ENCODE measurements at regions not wholly inside any gene's neighbourhood (a gene's known extent, or its start where the extent isn't known, plus 50 kb on each side); places are given as distances from the start of the nearest gene placed in this dataset.

GRCh38 chr1:115204513-115204912 lies 115.2 kb upstream of the TSPAN2 start:
- no peak for DNase-seq (ENCODE audit: low read depth, low spot score)

DNA sequence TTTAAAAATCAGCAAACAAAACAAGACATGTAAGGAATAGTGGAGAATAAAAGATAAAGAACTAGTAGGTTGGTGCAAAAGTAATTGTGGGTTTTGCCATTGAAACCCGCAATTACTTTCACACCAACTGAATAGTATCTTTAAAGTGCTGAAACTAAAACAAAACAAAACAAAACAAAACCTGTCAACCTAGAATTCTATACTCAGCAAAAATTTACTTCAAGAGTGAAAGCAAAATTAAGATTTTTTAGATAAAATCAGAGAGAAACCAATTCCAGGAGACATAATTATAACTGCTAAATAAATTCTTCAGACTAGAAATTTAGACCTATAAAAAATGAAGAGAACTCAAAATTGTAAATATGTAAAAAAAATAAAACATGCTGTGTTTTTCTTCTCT lies 114.0 kb upstream of the TSPAN2 start:
- DNase-seq (ENCODE audit: low read depth, low spot score), result no peak

- DNase-seq (ENCODE audit: low read depth, low spot score), result no peak
These were observed 112.3 kb upstream of the TSPAN2 start for GRCh38 chr1:115201598-115201997.

DNA sequence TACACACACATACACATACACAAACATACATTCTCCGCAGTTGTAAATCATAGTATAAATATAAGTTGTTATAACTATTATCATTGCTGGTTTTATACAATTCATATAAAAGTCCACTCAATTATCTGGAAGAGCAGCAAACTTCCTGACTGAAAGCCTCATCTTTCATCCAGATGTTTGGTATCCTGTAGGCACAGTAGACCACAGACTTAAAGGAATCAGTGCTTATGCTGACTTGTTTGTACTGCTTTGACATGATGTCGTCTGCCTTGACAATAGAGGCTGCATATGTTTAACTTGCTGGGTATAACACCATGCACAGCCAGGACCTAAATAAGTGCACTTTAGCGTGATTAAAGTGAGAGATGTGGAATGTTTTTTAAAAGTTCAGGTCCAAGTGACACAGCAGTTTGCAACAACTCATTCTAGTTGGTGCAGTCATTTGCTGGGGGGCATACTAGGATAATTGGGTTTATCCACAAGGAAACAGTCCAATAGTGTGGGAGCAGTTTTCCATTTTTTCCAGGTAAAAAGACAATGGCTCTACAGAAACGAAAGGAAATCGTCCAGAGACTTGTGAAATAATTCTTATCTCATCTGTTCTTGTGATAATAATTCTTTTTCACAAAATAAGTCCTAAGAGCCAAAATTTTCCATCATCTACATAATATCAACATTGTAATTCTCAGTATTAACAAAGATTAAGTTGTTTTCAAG lies 110.3 kb upstream of the TSPAN2 start:
- no peak for DNase-seq (ENCODE audit: low read depth, low spot score)

DNA sequence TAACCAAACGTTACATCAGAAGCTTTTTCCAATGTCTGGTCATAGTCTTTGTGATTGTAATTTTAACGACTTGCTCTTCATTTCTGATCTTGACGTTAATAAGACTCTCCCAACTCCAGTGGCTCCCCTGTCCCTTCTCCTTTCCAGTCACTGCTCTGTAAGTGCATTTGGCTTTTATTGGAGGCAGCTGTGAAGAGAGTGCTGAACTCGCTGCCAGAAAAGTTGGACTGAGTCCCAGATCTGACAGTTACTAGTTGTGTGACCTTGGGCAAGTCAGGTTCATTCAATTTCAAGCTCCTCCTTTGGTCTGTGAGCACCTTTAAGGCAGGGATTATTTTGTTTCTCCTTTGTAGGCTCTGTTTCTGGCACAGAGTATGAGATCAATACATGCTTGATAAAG lies 109.6 kb upstream of the TSPAN2 start:
- no peak for DNase-seq (ENCODE audit: low read depth, low spot score)

- no peak for DNase-seq (ENCODE audit: low read depth, low spot score)
These were observed 107.0 kb upstream of the TSPAN2 start for GRCh38 chr1:115196296-115196695.

DNA sequence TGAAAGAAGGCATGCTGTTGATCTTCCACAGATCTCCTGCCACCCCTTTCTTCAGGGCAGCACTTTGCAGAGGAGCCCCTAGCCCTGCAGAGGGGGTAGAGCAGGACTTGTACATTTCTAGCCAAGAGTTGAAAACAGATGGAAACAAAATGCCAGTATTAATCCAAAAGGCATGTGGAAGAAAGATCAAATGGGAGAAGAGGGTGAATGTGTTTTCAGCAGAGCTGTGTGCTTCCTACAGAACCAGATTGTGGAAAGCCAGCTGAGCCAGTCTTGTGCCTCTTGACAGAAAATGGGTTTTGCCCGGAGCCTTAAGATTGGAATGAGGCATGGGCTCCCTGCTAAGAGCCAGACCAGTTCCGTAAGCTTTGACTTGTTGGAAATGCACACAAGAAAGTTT lies 105.2 kb upstream of the TSPAN2 start:
- peak; percentile 87 for DNase-seq (ENCODE audit: low read depth, low spot score)

DNA sequence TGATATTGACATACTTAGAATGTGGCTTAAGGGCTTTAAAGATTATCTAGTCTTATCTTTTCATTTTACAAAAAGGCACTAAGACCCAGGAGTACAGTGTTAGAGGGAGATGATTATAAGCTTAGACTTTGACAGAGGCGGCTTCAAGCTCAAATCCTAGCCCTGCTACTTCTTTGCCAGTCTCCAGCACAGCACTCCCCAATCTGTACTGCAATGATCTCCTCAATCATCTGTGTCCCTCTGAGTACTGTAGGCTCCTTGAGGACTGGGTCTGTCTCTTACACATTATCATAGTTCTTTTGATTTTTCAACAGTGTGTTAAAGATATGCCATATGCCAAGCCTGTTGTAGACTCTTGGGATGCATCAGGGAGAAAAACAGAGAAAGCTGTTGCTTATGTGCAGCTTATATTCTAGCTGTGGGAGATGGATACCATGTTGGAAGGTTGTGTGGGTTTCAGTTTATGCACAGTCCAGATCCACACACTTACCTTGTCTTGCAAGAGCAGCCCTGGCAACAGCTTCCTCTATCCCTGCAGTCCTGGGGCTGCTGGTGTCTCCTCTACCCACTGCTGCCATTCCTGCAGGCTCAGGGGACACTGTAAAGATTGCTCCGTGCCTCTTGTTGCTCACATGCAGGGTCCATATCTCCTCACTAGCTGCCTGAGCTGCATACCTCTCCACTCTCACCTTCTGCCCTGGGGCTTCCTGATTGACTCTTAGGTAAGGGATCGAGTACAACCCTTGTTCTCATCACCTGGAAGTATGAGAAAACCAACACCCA lies 103.9 kb upstream of the TSPAN2 start:
- no peak for DNase-seq (ENCODE audit: low read depth, low spot score)

DNA sequence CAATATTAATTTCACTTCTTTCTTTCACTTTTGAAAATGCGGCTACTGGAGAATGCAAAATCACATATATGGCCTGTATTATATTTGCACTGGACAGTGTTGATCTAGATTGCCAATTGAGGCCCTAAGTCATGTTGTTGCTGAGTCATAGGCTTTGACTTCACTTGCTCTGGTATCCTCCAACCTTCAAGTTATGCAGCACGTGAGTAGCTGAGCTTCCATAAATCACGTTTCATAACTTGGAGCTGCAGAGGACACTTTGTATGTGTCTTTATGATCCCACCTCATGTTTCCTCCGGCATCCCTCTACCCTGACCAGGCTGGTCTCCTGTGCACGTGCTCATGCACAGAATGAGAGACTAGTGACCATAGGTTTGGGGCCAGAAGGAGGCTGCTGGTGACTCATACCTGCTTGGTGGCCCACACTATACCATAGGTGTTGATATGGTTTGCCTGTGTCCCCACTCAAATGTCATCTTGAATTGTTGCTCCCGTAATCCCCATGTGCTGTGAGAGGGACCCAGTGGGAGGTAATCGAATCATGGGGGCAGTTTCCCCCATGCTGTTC lies 103.0 kb upstream of the TSPAN2 start:
- DNase-seq (ENCODE audit: low read depth, low spot score), result no peak

GRCh38 chr1:115191691-115192090 lies 102.4 kb upstream of the TSPAN2 start:
- no peak for DNase-seq (ENCODE audit: low read depth, low spot score)

DNA sequence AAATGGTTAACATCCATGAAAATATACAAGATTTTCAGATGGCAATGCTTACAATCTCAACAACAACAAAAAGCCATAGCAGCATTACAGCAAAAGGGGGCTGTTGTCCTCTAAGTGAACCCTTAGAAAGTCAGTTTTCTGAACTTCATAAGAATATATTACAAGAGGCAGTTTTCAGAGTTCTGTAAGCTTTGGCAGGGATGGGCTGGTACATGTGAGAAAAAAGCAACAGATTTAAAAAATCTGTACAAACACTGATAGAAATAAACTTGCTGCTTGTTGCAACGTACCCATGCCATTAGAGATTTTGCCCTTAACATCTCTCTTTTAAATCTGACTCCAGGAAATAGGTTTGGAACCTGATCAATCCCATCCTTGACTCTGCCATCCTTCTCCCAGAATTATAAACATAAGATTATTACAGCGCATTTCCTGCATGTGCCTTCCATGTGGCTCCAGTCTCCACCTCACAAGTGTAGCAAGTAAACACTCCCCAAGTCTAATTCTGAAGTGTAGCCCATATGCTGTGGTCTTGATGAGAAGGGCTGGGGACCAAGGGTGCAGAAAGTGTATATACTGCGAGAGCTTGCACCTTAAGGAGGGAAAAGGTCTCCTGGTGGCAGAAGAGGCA lies 101.4 kb upstream of the TSPAN2 start:
- no peak for DNase-seq (ENCODE audit: low read depth, low spot score)

DNA sequence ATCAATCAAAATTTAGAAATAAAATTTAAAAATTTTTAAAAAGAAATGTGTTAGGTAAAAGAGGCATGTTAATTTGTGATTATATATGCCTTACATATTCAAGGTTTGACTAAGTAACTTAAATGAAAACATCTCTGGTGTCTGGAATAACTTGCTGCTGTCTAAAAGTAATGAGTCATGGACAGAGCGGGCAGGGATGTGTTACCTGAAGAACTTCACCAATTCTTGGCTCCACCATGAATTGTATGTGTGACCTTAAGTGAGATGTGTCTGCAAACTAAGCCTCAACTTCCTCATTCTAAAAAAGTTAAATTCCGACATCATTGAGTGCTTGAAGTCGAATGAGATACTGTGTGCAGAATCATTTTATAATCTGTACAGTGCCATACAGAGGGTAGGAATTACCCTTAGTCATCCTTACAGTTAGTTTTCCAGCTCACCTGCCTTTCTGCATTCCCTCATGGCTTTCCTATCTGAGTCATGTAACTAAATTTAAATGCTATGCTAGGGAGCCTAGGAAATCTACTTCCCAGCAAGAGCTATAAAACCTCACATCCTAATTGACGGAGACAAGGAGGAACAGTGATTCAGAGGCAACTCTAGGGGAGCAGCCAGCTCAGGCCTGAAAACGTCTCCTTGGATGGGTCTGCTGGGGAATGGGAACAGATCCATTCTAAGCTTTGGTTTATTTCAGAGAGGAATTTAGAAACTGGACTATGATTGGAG lies 100.7 kb upstream of the TSPAN2 start:
- DNase-seq (ENCODE audit: low read depth, low spot score), result no peak

DNA sequence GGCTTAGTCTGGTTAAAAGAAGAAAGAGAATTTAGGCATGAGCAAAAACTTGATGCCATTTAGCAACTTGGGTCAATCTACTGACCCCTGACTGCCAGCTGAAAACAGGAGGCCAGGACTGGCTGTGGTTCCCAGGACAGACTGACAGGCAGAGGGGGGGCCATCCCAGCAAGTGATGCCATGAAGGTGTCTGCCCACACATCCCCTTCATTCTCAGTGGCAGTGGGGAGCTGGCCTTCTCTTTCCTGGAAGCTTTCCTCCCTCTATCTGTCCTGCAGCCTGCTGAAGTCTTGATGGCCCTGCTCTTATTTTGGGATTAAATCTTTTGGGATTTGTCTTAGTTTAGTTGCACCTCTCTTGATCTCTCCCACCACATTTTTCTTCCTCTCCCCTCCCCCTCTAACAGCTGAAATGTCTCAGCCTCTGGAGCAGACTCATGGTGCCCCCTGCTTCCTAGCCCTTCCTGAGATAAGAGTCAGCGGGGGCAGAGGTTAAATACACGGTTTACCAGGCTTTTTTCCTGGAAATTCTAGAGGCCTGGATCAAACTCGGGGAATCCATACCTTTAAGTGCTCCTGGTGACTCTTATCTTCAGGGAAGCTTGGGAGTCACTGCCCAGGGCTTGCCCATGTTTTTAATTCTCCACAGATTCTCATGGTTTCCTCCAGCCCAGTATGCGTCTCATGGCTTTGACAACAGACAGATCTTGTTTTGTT lies 99.5 kb upstream of the TSPAN2 start:
- peak; percentile 66 for DNase-seq (ENCODE audit: low read depth, low spot score)

GRCh38 chr1:115186711-115187265 lies 97.5 kb upstream of the TSPAN2 start:
- no peak for DNase-seq (ENCODE audit: low read depth, low spot score)

- no peak for DNase-seq (ENCODE audit: low read depth, low spot score)
These were observed 96.0 kb upstream of the TSPAN2 start for GRCh38 chr1:115185336-115185735.

- DNase-seq (ENCODE audit: low read depth, low spot score), result no peak
These were observed 95.6 kb upstream of the TSPAN2 start for GRCh38 chr1:115184951-115185331.

- no peak for DNase-seq (ENCODE audit: low read depth, low spot score)
These were observed 95.1 kb upstream of the TSPAN2 start for GRCh38 chr1:115184260-115184950.

DNA sequence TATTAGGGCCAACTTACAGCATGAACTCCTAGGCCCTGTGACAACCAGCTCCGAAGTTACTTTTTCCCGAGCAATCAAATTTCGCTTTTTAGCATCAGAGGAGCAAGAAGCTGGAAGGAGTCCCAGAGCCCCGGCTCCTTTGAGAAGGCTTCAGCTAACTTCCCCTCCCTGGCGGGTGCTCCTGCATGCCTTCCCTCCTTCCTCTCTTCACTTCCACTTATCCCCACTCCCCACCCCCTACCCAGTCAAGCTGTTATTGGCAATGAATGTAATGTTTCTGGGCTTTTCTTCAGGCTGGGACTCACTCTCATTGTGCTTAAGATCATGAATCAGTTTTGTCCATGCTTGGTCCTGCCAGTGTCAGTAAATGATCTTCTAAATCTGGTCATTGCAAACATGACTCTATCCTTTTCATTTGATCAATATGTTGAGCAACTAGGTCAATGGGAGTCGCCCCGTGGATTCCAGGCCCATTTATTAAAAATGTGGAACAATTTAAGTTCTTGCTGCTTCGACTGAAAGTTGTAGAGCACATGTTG lies 94.5 kb upstream of the TSPAN2 start:
- DNase-seq (ENCODE audit: low read depth, low spot score), result no peak

- peak; percentile 67 for DNase-seq (ENCODE audit: low read depth, low spot score)
These were observed 93.9 kb upstream of the TSPAN2 start for GRCh38 chr1:115183158-115183557.
